Gastrocnemius medialis (tissue), 4 donors: ENCODE measurements at regions not wholly inside any gene's neighbourhood (a gene's known extent, or its start where the extent isn't known, plus 50 kb on each side); places are given as distances from the start of the nearest gene placed in this dataset.

Experiments used
- ATAC-seq, 2 donors: fragments of 150-250 bp; one replicate each; pipeline ENCODE4 v1.9.1; 2016
- DNase-seq, 2 donors: peaks; one replicate each; pipeline ENCODE4 v3.0.0-alpha.2; 2019
- H3K27ac ChIP-seq, 4 donors: fragments of 200-600 bp; sonication (generic); 1 replicate in 1 of 4; 2 replicates in 3 of 4; pipeline ENCODE4 v1.5.1; 2016 to 2018; ENCODE audit warnings: mild to moderate bottlenecking in 2 of 4, moderate library complexity in 1 of 4
- H3K27me3 ChIP-seq, 3 donors: fragments of 200-600 bp; sonication (generic) in 2 of 3; 1 replicate in 1 of 3; 2 replicates in 2 of 3; pipeline versions ENCODE4 v1.5.1 to v1.6.0; 2016 to 2019; ENCODE audit warnings: mild to moderate bottlenecking in 1 of 3, moderate library complexity in 1 of 3
- H3K36me3 ChIP-seq, 2 donors: fragments of 200-600 bp; sonication (generic) in 1 of 2; one replicate each; pipeline ENCODE4 v1.5.1; 2017 to 2018
- H3K4me1 ChIP-seq, 2 donors: fragments of 200-600 bp; sonication (generic) in 1 of 2; one replicate each; pipeline ENCODE4 v1.5.1; 2016 to 2017; ENCODE audit warnings: mild to moderate bottlenecking in 2 of 2
- H3K4me3 ChIP-seq, 4 donors: fragments of 200-600 bp; sonication (generic) in 3 of 4; 1 replicate in 1 of 4; 2 replicates in 3 of 4; pipeline ENCODE4 v1.5.1; 2016 to 2019; ENCODE audit warnings: mild to moderate bottlenecking in 2 of 4
- H3K9me3 ChIP-seq, 3 donors: fragments of 200-600 bp; sonication (generic) in 2 of 3; 1 replicate in 1 of 3; 2 replicates in 2 of 3; pipeline ENCODE4 v1.5.1; 2016 to 2019
- CTCF ChIP-seq, 5 experiments: fragments of 450-650 bp in 3 of 5; fragments of 200-600 bp in 2 of 5; sonication (generic) in 2 of 5; IDR thresholded peaks in 4 of 5; conservative IDR thresholded peaks in 1 of 5; 1 replicate in 4 of 5; 2 replicates in 1 of 5; pipeline ENCODE4 v1.5.1; 2016 to 2019; ENCODE audit warnings: antibody characterized with exemption in 5 of 5, mild to moderate bottlenecking in 3 of 5, moderate library complexity in 3 of 5
- POLR2A ChIP-seq, 2 donors: fragments of 450-650 bp; IDR thresholded peaks; one replicate each; pipeline ENCODE4 v1.6.1; 2017; ENCODE audit warnings: antibody characterized with exemption in 2 of 2, mild to moderate bottlenecking in 2 of 2, moderate library complexity in 2 of 2
- in situ Hi-C, 4 donors: fragments of 200-750 bp; cut with MboI; loops; one replicate each; pipeline versions ENCODE4 v1.15.0 to v1.8.0; 2017; ENCODE audit warnings: low sequenced_read_pairs in 4 of 4
- intact Hi-C: fragments of 100-400 bp; cut with DNase I; formaldehyde crosslinking; loops from one replicate; pipeline ENCODE4 v1.15.1; 2023; ENCODE audit warnings: low total_unique reads

GRCh38 chr5:14034963-14035362, 90.5 kb upstream of the DNAH5 start:
- ATAC-seq (no peak), DNase-seq (no peak)
- intact Hi-C loops (loop anchor here (5.0 to 10.0 kb wide), 2 partner anchors 107 to 240 kb away; partner anchors contain the start of gene TRIO), in situ Hi-C loops (no loop called here)
- Histone ChIP-seq H3K4me3 (no peak overlapping the region), H3K4me1 (peaks cover 18 to 30% of the 10 kb centered on the region in 2 donors), H3K27me3 (no peaks in the 10 kb centered on the region), H3K36me3 (no peaks in the 10 kb centered on the region), H3K27ac (no peak overlapping the region), H3K9me3 (no peaks in the 10 kb centered on the region)
- no peak for TF ChIP-seq POLR2A (IDR thresholded peaks at IDR 0.05)
- TF ChIP-seq CTCF (IDR thresholded peaks at IDR 0.05 in 4 of 5, conservative IDR thresholded peaks at IDR 0.05 in 1 of 5): no peak

- intact Hi-C loops: loop anchor here (10.0 kb wide), 1 partner anchor 242 kb away; no protein-coding TSS in a partner anchor
- no peaks in the 10 kb centered on the region for H3K27me3 ChIP-seq
These were observed 88.4 kb upstream of the DNAH5 start for GRCh38 chr5:14032918-14033317.

GRCh38 chr5:14028938-14029584, 84.6 kb upstream of the DNAH5 start:
- H3K4me1 ChIP-seq: no peaks in the 10 kb centered on the region
- no peak overlapping the region for H3K4me3 ChIP-seq
- TF ChIP-seq POLR2A (IDR thresholded peaks at IDR 0.05): no peak
- TF ChIP-seq CTCF (IDR thresholded peaks at IDR 0.05 in 4 of 5, conservative IDR thresholded peaks at IDR 0.05 in 1 of 5): no peak
- no peaks in the 10 kb centered on the region for H3K9me3 ChIP-seq
- no peak overlapping the region for H3K27ac ChIP-seq
- intact Hi-C loops: no loop called here
- DNase-seq (no peak), ATAC-seq (no peak)
- H3K36me3 ChIP-seq: no peaks in the 10 kb centered on the region
- in situ Hi-C loops: no loop called here
- no peaks in the 10 kb centered on the region for H3K27me3 ChIP-seq

More at GRCh38 chr5:14032918-14033317, 88.4 kb upstream of the DNAH5 start:
- TF ChIP-seq CTCF (IDR thresholded peaks at IDR 0.05 in 4 of 5, conservative IDR thresholded peaks at IDR 0.05 in 1 of 5): no peak
- TF ChIP-seq POLR2A (IDR thresholded peaks at IDR 0.05): no peak
- in situ Hi-C loops: no loop called here
- Histone ChIP-seq H3K4me1 (peaks cover 18 to 30% of the 10 kb centered on the region in 2 donors), H3K36me3 (no peaks in the 10 kb centered on the region), H3K4me3 (no peak overlapping the region), H3K27ac (no peak overlapping the region), H3K9me3 (no peaks in the 10 kb centered on the region)
- DNase-seq (no peak), ATAC-seq (no peak)

GRCh38 chr5:14028188-14028587, 83.7 kb upstream of the DNAH5 start:
- Histone ChIP-seq H3K4me3 (no peak overlapping the region), H3K27ac (no peak overlapping the region), H3K27me3 (no peaks in the 10 kb centered on the region), H3K36me3 (no peaks in the 10 kb centered on the region), H3K4me1 (no peaks in the 10 kb centered on the region), H3K9me3 (no peaks in the 10 kb centered on the region)
- TF ChIP-seq CTCF (IDR thresholded peaks at IDR 0.05 in 4 of 5, conservative IDR thresholded peaks at IDR 0.05 in 1 of 5) (no peak), POLR2A (IDR thresholded peaks at IDR 0.05) (no peak)
- in situ Hi-C loops: no loop called here
- no peak for ATAC-seq
- no peak for DNase-seq
- intact Hi-C loops: no loop called here
